Activated B cell treated with CpG ODN at 0.5 μM for 24 hours (primary cell): ENCODE measurements at regions not wholly inside any gene's neighbourhood (a gene's known extent, or its start where the extent isn't known, plus 50 kb on each side); places are given as distances from the start of the nearest gene placed in this dataset.

Experiments
- ATAC-seq: fragments of 200-7000 bp; cut with Tn5 transposase; one replicate; pipeline ENCODE4 v1.10.0; 2021; ENCODE audit warnings: low read depth, mild to moderate bottlenecking, moderate library complexity
- CTCF ChIA-PET: fragments of 350-600 bp; sonication (Branson Sonifier 250); formaldehyde crosslinking; loops from one replicate; lab custom pipeline; 2021; ENCODE audit warnings: antibody characterized with exemption; lab: Charles Lee
- POLR2A ChIA-PET: fragments of 350-600 bp; sonication (Branson Sonifier 250); formaldehyde crosslinking; loops from one replicate; lab custom pipeline; 2021; ENCODE audit warnings: antibody characterized with exemption; lab: Charles Lee
- DNase-seq: peaks from one replicate; pipeline ENCODE4 v3.0.0; 2022
- H3K27ac Mint-ChIP-seq: one replicate; pipeline ENCODE4 v1.8.0; 2020; ENCODE audit warnings: mixed read lengths
- H3K27me3 Mint-ChIP-seq: one replicate; pipeline ENCODE4 v1.8.0; 2021; ENCODE audit warnings: mixed read lengths
- H3K36me3 Mint-ChIP-seq: one replicate; pipeline ENCODE4 v1.8.0; 2021; ENCODE audit warnings: low read depth, mixed read lengths
- H3K4me1 Mint-ChIP-seq: one replicate; pipeline ENCODE4 v1.8.0; 2021; ENCODE audit warnings: mixed read lengths
- H3K4me3 Mint-ChIP-seq: one replicate; pipeline ENCODE4 v1.8.0; 2020; ENCODE audit warnings: mild to moderate bottlenecking, mixed read lengths
- H3K9me3 Mint-ChIP-seq: one replicate; pipeline ENCODE4 v1.8.0; 2020; ENCODE audit warnings: mixed read lengths
- intact Hi-C: fragments of 100-400 bp; cut with micrococcal nuclease; formaldehyde crosslinking; loops from one replicate; pipeline ENCODE4 v1.15.1; 2024
- TF ChIP-seq, protein P1 (sequence below): fragments of 200-600 bp; IDR thresholded peaks from one replicate; pipeline ENCODE4 v1.8.0; 2022; ENCODE audit warnings: antibody characterized with exemption, mild to moderate bottlenecking

DNA sequence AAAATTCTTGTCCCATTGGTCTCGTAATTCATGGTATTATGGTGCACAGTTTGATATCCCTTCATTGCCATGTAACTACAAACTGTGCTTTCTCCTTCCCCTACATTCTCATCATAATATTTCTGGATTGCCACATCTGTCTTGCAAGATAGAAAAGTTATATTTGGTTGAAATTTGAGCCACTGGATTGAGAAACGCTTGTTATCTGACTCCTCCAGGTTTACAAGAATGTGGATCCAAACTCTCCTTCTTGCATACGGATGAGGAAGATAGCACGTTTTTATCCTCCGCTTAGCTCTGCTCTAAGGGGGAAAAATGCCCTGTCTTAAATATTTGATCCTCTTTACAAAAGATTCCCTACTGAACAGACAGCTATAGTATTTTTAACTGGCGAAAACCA is 438.2 kb downstream of the TSN start:
- no peak overlapping the region for H3K4me3 Mint-ChIP-seq
- H3K27me3 Mint-ChIP-seq, result no peaks in the 10 kb centered on the region
- H3K27ac Mint-ChIP-seq, result no peak overlapping the region
- DNase-seq, result no peak
- no peaks in the 10 kb centered on the region for H3K9me3 Mint-ChIP-seq
- no peaks in the 10 kb centered on the region for H3K36me3 Mint-ChIP-seq
- H3K4me1 Mint-ChIP-seq, result no peaks in the 10 kb centered on the region
- ChIA-PET CTCF (no interaction called here), POLR2A (no interaction called here)
- intact Hi-C loops, result no loop called here
- TF ChIP-seq, protein P1, sequence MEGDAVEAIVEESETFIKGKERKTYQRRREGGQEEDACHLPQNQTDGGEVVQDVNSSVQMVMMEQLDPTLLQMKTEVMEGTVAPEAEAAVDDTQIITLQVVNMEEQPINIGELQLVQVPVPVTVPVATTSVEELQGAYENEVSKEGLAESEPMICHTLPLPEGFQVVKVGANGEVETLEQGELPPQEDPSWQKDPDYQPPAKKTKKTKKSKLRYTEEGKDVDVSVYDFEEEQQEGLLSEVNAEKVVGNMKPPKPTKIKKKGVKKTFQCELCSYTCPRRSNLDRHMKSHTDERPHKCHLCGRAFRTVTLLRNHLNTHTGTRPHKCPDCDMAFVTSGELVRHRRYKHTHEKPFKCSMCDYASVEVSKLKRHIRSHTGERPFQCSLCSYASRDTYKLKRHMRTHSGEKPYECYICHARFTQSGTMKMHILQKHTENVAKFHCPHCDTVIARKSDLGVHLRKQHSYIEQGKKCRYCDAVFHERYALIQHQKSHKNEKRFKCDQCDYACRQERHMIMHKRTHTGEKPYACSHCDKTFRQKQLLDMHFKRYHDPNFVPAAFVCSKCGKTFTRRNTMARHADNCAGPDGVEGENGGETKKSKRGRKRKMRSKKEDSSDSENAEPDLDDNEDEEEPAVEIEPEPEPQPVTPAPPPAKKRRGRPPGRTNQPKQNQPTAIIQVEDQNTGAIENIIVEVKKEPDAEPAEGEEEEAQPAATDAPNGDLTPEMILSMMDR, result no peak
- ATAC-seq, result no peak

DNA sequence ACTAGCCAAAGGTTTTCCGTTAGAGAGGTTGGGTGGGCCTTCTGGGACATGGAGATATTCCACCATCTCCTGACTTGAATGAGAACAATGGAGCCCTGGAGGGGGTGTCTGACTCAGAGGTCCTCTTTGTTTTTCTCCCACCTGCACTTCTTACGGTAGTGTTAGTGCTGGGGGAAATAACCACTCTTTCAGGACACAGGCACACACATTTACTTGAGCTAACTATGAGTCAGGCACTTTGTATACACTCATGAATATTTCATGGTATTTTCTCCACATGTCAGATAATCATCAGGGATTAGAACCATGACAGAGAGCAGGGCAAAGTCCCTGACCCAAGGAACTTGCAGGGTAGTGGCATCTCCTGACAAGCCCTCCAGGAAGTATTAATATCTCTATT is 439.1 kb downstream of the TSN start:
- H3K9me3 Mint-ChIP-seq, result no peaks in the 10 kb centered on the region
- CTCF ChIA-PET, result no interaction called here
- no peaks in the 10 kb centered on the region for H3K36me3 Mint-ChIP-seq
- H3K27ac Mint-ChIP-seq, result no peak overlapping the region
- no peak overlapping the region for H3K4me3 Mint-ChIP-seq
- POLR2A ChIA-PET, result no interaction called here
- intact Hi-C loops, result no loop called here
- no peak for DNase-seq
- ATAC-seq, result no peak
- TF ChIP-seq, protein P1, result no peak
- H3K27me3 Mint-ChIP-seq, result no peaks in the 10 kb centered on the region
- H3K4me1 Mint-ChIP-seq, result no peaks in the 10 kb centered on the region

DNA sequence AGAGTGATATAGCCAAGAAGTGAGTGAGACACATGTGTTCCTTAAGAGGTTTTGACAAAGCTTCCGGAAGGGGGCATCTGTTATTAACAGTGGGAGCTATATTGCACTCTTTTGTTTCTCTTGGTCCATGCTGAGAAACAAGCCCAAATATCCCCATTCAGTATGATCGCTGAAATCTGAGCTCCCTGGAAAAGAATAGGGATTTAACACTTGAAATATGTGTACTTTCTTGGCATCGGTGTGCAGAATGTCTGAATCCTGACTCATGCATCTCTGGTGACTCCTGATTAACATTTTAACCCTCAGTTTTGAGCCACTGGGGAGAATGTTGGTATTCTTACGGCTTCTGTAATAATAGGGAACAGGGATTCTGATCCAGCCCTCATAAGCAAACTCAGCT is 448.1 kb downstream of the TSN start:
- intact Hi-C loops, result no loop called here
- no peak for DNase-seq
- Mint-ChIP-seq H3K27ac (no peak overlapping the region), H3K4me3 (no peak overlapping the region), H3K27me3 (no peaks in the 10 kb centered on the region), H3K4me1 (no peaks in the 10 kb centered on the region), H3K36me3 (no peaks in the 10 kb centered on the region), H3K9me3 (no peaks in the 10 kb centered on the region)
- TF ChIP-seq, protein P1, result no peak
- no peak for ATAC-seq
- CTCF ChIA-PET, result no interaction called here
- POLR2A ChIA-PET, result no interaction called here

DNA sequence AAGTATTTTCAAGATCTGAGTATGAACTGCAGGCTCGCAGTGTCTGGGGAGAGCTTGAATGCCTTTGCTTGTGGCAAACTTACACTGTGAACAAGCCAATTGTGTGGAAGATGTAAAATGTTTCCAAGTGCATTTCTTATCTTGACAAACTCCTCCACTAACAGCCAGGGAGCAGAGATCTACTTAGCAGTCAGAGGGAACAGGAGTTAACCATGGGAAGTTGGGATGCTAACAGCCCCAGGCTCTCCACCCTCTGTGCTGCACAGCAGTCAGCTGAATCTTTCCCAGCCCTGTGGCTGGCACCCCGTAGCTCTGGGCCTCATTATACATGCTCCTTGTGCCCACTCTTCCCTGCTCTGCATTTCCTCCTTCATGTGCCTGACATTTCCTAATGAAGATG is 450.2 kb downstream of the TSN start:
- no peaks in the 10 kb centered on the region for H3K9me3 Mint-ChIP-seq
- H3K27ac Mint-ChIP-seq, result no peak overlapping the region
- intact Hi-C loops, result no loop called here
- DNase-seq (no peak), ATAC-seq (no peak)
- no peaks in the 10 kb centered on the region for H3K4me1 Mint-ChIP-seq
- ChIA-PET CTCF (no interaction called here), POLR2A (no interaction called here)
- TF ChIP-seq, protein P1, result no peak
- H3K4me3 Mint-ChIP-seq, result no peak overlapping the region
- H3K27me3 Mint-ChIP-seq, result no peaks in the 10 kb centered on the region
- no peaks in the 10 kb centered on the region for H3K36me3 Mint-ChIP-seq

DNA sequence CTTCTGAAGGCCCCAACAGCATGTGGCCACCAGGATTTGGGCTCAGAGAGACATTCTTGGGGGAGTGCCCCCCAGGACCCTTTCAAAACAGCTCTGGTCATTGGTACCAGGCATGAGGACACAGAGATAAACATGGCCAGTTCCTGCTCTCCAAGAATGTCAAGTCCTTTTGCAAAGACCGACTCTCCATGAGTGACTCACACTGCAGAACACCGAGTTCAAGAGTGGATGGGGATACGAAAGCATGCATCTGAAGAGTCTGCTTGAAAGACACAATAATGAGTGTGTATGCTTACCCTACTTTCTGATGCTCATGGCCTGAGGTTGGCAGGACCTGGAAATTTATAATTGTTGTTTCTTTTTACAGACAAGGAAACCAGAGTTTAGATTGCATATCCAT is 450.6 kb downstream of the TSN start:
- no peaks in the 10 kb centered on the region for H3K27me3 Mint-ChIP-seq
- H3K36me3 Mint-ChIP-seq, result no peaks in the 10 kb centered on the region
- H3K9me3 Mint-ChIP-seq, result no peaks in the 10 kb centered on the region
- no peak overlapping the region for H3K4me3 Mint-ChIP-seq
- POLR2A ChIA-PET, result no interaction called here
- no peak for ATAC-seq
- no peak overlapping the region for H3K27ac Mint-ChIP-seq
- TF ChIP-seq, protein P1, result no peak
- no peak for DNase-seq
- intact Hi-C loops, result no loop called here
- CTCF ChIA-PET, result no interaction called here
- H3K4me1 Mint-ChIP-seq, result no peaks in the 10 kb centered on the region
